Testis (tissue), 2 donors: ENCODE measurements at regions not wholly inside any gene's neighbourhood (a gene's known extent, or its start where the extent isn't known, plus 50 kb on each side); places are given as distances from the start of the nearest gene placed in this dataset.

Source experiments
- CTCF ChIP-seq, 3 experiments: fragments of 450-650 bp in 2 of 3; fragments of 200-600 bp in 1 of 3; sonication (generic) in 1 of 3; IDR thresholded peaks; one replicate each; pipeline ENCODE4 v1.5.1; 2016 to 2019; ENCODE audit warnings: antibody characterized with exemption in 3 of 3, mild to moderate bottlenecking in 2 of 3, moderate library complexity in 1 of 3
- POLR2A ChIP-seq: fragments of 450-650 bp; IDR thresholded peaks from one replicate; pipeline ENCODE4 v1.6.1; 2017; ENCODE audit warnings: antibody characterized with exemption, mild to moderate bottlenecking, moderate library complexity

GRCh38 chr2:66827851-66828250 lies 392.9 kb downstream of the MEIS1 start:
- no peak for TF ChIP-seq CTCF (IDR thresholded peaks at IDR 0.05)
- TF ChIP-seq POLR2A, result no peak
